ENCODE measurements at regions not wholly inside any gene's neighbourhood (a gene's known extent, or its start where the extent isn't known, plus 50 kb on each side); places are given as distances from the start of the nearest gene placed in this dataset.

- Histone ChIP-seq H3K9me3 (replicated peaks in 1 of 3) (no peaks in the 10 kb centered on the region), H3K27ac (no peak overlapping the region), H3K27me3 (no peaks in the 10 kb centered on the region), H3K4me1 (replicated peaks in 1 of 2) (no peaks in the 10 kb centered on the region), H3K4me3 (no peak overlapping the region), H3K36me3 (replicated peaks in 1 of 2) (no peaks in the 10 kb centered on the region)
- intact Hi-C loops (cut with DNase I): no loop called here
- DNase-seq: no peak
- 70 to 87% (median 78%) methylated on average over 4 of the region's 4 CpGs for WGBS, 4 donors
- no peak for TF ChIP-seq POLR2A (IDR thresholded peaks at IDR 0.05)
These were observed 447.5 kb downstream of the INSC start for GRCh38 chr11:15562230-15562629.

DNA sequence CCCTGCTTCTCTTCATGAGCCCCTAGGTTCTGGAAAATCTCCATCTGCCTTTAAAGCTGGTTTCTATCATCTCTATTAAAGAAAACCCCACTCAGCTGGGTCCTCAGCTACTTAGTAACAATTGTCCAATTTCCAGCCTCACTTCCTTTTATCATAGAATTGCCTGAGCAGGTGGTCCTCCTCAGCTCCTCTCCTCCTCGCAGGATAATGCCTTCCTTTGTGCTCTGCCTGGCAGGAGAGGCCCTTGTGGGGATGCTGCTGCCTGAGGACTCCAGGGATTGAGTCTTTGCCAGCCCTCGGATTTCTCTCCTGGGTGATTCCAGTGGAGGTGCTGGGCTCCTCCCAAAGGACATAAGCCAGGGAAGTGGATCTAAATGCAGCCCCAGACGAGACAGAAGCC, 448.3 kb downstream of the INSC start:
- TF ChIP-seq POLR2A (IDR thresholded peaks at IDR 0.05) (no peak), CTCF (IDR thresholded peaks at IDR 0.05) (no peak)
- no peaks in the 10 kb centered on the region for H3K9me3 ChIP-seq (replicated peaks in 1 of 3)

DNA sequence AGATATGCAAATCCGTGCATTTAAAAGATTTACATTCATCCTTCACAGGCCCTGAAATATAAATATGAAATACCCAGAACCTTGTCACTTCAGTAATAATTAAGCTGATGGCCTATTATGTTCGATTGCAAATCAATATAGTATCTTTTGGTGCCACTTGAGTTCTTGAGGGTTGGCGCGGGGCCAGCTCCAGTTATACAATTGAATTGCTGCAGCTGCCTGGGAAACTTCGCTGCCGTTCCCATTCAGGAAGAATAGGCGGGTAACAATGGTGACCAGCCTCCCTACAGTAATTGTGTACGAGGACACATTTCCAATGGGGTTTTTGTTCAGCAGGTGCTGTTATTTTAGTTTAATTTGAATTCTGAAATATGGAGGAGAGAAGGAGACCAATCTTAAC, 451.2 kb downstream of the INSC start:
- DNase-seq: no peak
- intact Hi-C loops (cut with DNase I): no loop called here
- Histone ChIP-seq H3K4me1 (replicated peaks in 1 of 2) (no peaks in the 10 kb centered on the region), H3K9me3 (replicated peaks in 1 of 3) (no peaks in the 10 kb centered on the region), H3K27ac (no peak overlapping the region), H3K36me3 (replicated peaks in 1 of 2) (no peaks in the 10 kb centered on the region), H3K27me3 (no peaks in the 10 kb centered on the region), H3K4me3 (no peak overlapping the region)
- TF ChIP-seq POLR2A (IDR thresholded peaks at IDR 0.05) (no peak), CTCF (IDR thresholded peaks at IDR 0.05) (no peak)
- WGBS, 4 donors: 76 to 80% (median 77%) methylated on average over 8 of the region's 8 CpGs

More for the DNA sequence above, 448.3 kb downstream of the INSC start:
- Histone ChIP-seq H3K4me3 (no peak overlapping the region), H3K4me1 (replicated peaks in 1 of 2) (no peaks in the 10 kb centered on the region), H3K27me3 (no peaks in the 10 kb centered on the region), H3K27ac (no peak overlapping the region), H3K36me3 (replicated peaks in 1 of 2) (no peaks in the 10 kb centered on the region)
- WGBS, 4 donors: 47 to 61% (median 55%) methylated on average over 3 of the region's 3 CpGs
- DNase-seq: no peak
- intact Hi-C loops (cut with DNase I): no loop called here

- Histone ChIP-seq H3K27me3 (no peaks in the 10 kb centered on the region), H3K4me1 (replicated peaks in 1 of 2) (no peaks in the 10 kb centered on the region), H3K27ac (no peak overlapping the region), H3K36me3 (replicated peaks in 1 of 2) (no peaks in the 10 kb centered on the region), H3K4me3 (no peak overlapping the region), H3K9me3 (replicated peaks in 1 of 3) (no peaks in the 10 kb centered on the region)
- no peak for TF ChIP-seq POLR2A (IDR thresholded peaks at IDR 0.05)
- TF ChIP-seq CTCF (IDR thresholded peaks at IDR 0.05): no peak
- no peak for DNase-seq
- intact Hi-C loops (cut with DNase I): no loop called here
- WGBS, 4 donors: 84 to 91% (median 89%) methylated on average over 8 of the region's 8 CpGs
These were observed 453.7 kb downstream of the INSC start for GRCh38 chr11:15568440-15568839.

GRCh38 chr11:15569305-15570025, 454.7 kb downstream of the INSC start:
- H3K4me3 ChIP-seq: no peak overlapping the region
- intact Hi-C loops (cut with DNase I): no loop called here
- DNase-seq: peak in 3 of 7 donors; percentile 19 to 54 (median 30)
- H3K4me1 ChIP-seq (replicated peaks in 1 of 2): no peaks in the 10 kb centered on the region
- H3K27ac ChIP-seq: no peak overlapping the region
- no peaks in the 10 kb centered on the region for H3K9me3 ChIP-seq (replicated peaks in 1 of 3)
- WGBS, 4 donors: 37 to 44% (median 38%) methylated on average over 7 of the region's 7 CpGs
- no peaks in the 10 kb centered on the region for H3K36me3 ChIP-seq (replicated peaks in 1 of 2)
- H3K27me3 ChIP-seq: no peaks in the 10 kb centered on the region
- TF ChIP-seq POLR2A (IDR thresholded peaks at IDR 0.05) (no peak), CTCF (IDR thresholded peaks at IDR 0.05) (no peak)
